SK-N-SH (cell line): ENCODE measurements at regions not wholly inside any gene's neighbourhood (a gene's known extent, or its start where the extent isn't known, plus 50 kb on each side); places are given as distances from the start of the nearest gene placed in this dataset.

Source experiments
- CTCF ChIA-PET: fragments of 300-600, 350-600 bp; formaldehyde crosslinking; extraction: SDS; loops from one replicate; lab custom pipeline; 2021; lab: Yijun Ruan, JAX
- POLR2A ChIA-PET: fragments of 350-600 bp; sonication (Branson Sonifier 250); formaldehyde crosslinking; extraction: SDS; loops from one replicate; lab custom pipeline; 2020; ENCODE audit warnings: antibody characterized with exemption, inconsistent platforms; lab: Yijun Ruan, JAX
- DNase-seq: peaks from one replicate; pipeline ENCODE4 v3.0.0; 2012
- H2AFZ ChIP-seq: fragments of 200-600 bp; sonication (generic); 2 replicates; pipeline ENCODE4 v1.8.1; 2016; ENCODE audit warnings: antibody characterized with exemption, mild to moderate bottlenecking, low read depth
- H3F3A ChIP-seq: fragments of 200-600 bp; sonication (generic); replicated peaks from 2 replicates; pipeline ENCODE3; 2016; ENCODE audit warnings: antibody characterized with exemption, mild to moderate bottlenecking; ENCODE audit not compliant: insufficient read depth
- H3K27ac ChIP-seq, 2 experiments: fragments of 200-500 bp in 1 of 2; fragments of 200-600 bp in 1 of 2; sonication (Bioruptor generic) in 1 of 2; sonication (generic), shearing (Covaris generic) in 1 of 2; 2 replicates each; pipeline versions ENCODE4 v1.5.1 to v1.6.1; 2014 to 2016; ENCODE audit warnings: low read depth in 2 of 2, inconsistent platforms in 1 of 2, low read length in 1 of 2, mild to moderate bottlenecking in 1 of 2, mixed read lengths in 1 of 2
- H3K27me3 ChIP-seq: fragments of 200-600 bp; sonication (generic), shearing (Covaris generic); 2 replicates; pipeline ENCODE4 v1.6.1; 2016; ENCODE audit warnings: mixed run types; ENCODE audit not compliant: insufficient read depth
- H3K36me3 ChIP-seq, 2 experiments: fragments of 200-500 bp in 1 of 2; fragments of 200-600 bp in 1 of 2; sonication (Bioruptor generic) in 1 of 2; sonication (generic) in 1 of 2; replicated peaks in 1 of 2; 2 replicates each; pipeline versions ENCODE3 to v1.5.1; 2014 to 2016; ENCODE audit warnings: low read length in 1 of 2, mild to moderate bottlenecking in 1 of 2; ENCODE audit not compliant: insufficient read depth in 2 of 2, control insufficient read depth in 1 of 2
- H3K4me1 ChIP-seq, 2 experiments: fragments of 200-500 bp in 1 of 2; fragments of 200-600 bp in 1 of 2; sonication (Bioruptor generic) in 1 of 2; sonication (generic), shearing (Covaris generic) in 1 of 2; 2 replicates each; pipeline versions ENCODE4 v1.5.1 to v1.6.1; 2014 to 2016; ENCODE audit warnings: low read depth in 1 of 2, low read length in 1 of 2, mixed run types in 1 of 2; ENCODE audit not compliant: insufficient read depth in 2 of 2, control insufficient read depth in 1 of 2
- H3K4me2 ChIP-seq: fragments of 200-600 bp; sonication (generic), shearing (Covaris generic); 2 replicates; pipeline ENCODE4 v1.6.1; 2017; ENCODE audit warnings: mixed run types
- H3K4me3 ChIP-seq, 2 experiments: fragments of 200-500 bp in 1 of 2; fragments of 200-600 bp in 1 of 2; sonication (Bioruptor generic) in 1 of 2; sonication (generic), shearing (Covaris generic) in 1 of 2; 2 replicates each; pipeline versions ENCODE4 v1.5.1 to v1.8.1; 2014 to 2016; ENCODE audit warnings: low read depth in 2 of 2, inconsistent platforms in 1 of 2, low read length in 1 of 2, mild to moderate bottlenecking in 1 of 2, mixed read lengths in 1 of 2, moderate library complexity in 1 of 2
- H3K79me2 ChIP-seq: fragments of 200-600 bp; sonication (generic); 2 replicates; pipeline ENCODE4 v1.8.1; 2017; ENCODE audit warnings: mild to moderate bottlenecking; ENCODE audit not compliant: insufficient read depth
- H3K9ac ChIP-seq: fragments of 200-600 bp; sonication (generic); 2 replicates; pipeline ENCODE4 v1.6.1; 2017; ENCODE audit warnings: mixed run types
- H3K9me2 ChIP-seq: fragments of 200-600 bp; sonication (generic); 2 replicates; pipeline ENCODE4 v1.6.1; 2017; ENCODE audit warnings: mixed run types
- H3K9me3 ChIP-seq: fragments of 200-600 bp; sonication (generic); 2 replicates; pipeline ENCODE4 v1.6.1; 2017; ENCODE audit warnings: mixed run types, mild to moderate bottlenecking, moderate library complexity
- H4K20me1 ChIP-seq: fragments of 200-600 bp; sonication (generic); 2 replicates; pipeline ENCODE4 v1.6.1; 2017; ENCODE audit warnings: mild to moderate bottlenecking, mixed run types; ENCODE audit not compliant: insufficient read depth
- CHD2 ChIP-seq: fragments of 150-350 bp; IDR thresholded peaks from 2 replicates; pipeline ENCODE4 v1.6.1; 2018; ENCODE audit warnings: low read length; ENCODE audit not compliant: partially characterized antibody
- ELF1 ChIP-seq: IDR thresholded peaks from 2 replicates; pipeline ENCODE4 v1.4.0; 2012
- EP300 ChIP-seq, 2 experiments: IDR thresholded peaks; 2 replicates each; pipeline versions ENCODE4 v1.4.0 to v1.6.1; 2012; ENCODE audit warnings: borderline replicate concordance in 1 of 2, low read depth in 1 of 2, low read length in 1 of 2
- FOXJ3 ChIP-seq: sonication (generic); formaldehyde crosslinking; IDR thresholded peaks from 2 replicates; pipeline ENCODE4 v1.5.1; 2020; ENCODE audit warnings: mild to moderate bottlenecking, missing genetic modification reagents
- FOXM1 ChIP-seq: IDR thresholded peaks from 2 replicates; pipeline ENCODE4 v1.4.0; 2012; ENCODE audit warnings: low read depth, mild to moderate bottlenecking
- GABPA ChIP-seq: IDR thresholded peaks from 2 replicates; pipeline ENCODE4 v1.4.0; 2012; ENCODE audit warnings: low read depth, mild to moderate bottlenecking
- GATA2 ChIP-seq: sonication (generic); formaldehyde crosslinking; IDR thresholded peaks from 2 replicates; pipeline ENCODE4 v1.5.0; 2020; ENCODE audit warnings: mild to moderate bottlenecking, missing genetic modification reagents
- JUND ChIP-seq: IDR thresholded peaks from 2 replicates; pipeline ENCODE4 v1.4.0; 2012
- MAX ChIP-seq: IDR thresholded peaks from 2 replicates; pipeline ENCODE4 v1.4.0; 2012; ENCODE audit warnings: low read depth
- MEF2A ChIP-seq: IDR thresholded peaks from 2 replicates; pipeline ENCODE4 v1.4.0; 2012; ENCODE audit warnings: low read depth, borderline replicate concordance
- MXI1 ChIP-seq: IDR thresholded peaks from 2 replicates; pipeline ENCODE4 v1.6.1; 2012; ENCODE audit warnings: mild to moderate bottlenecking, low read depth, low read length, improper control_type of control experiment
- NRF1 ChIP-seq: IDR thresholded peaks from 2 replicates; pipeline ENCODE4 v1.6.1; 2012; ENCODE audit warnings: low read depth, mild to moderate bottlenecking, low read length
- PBX3 ChIP-seq: IDR thresholded peaks from 2 replicates; pipeline ENCODE4; 2012
- POLR2AphosphoS5 ChIP-seq: IDR thresholded peaks from 2 replicates; pipeline ENCODE4 v1.6.1; 2012; ENCODE audit warnings: low read depth, low read length
- RAD21 ChIP-seq: IDR thresholded peaks from 2 replicates; pipeline ENCODE4 v1.6.1; 2012; ENCODE audit warnings: mild to moderate bottlenecking, low read length
- REST ChIP-seq: IDR thresholded peaks from 2 replicates; pipeline ENCODE4 v1.6.1; 2012; ENCODE audit warnings: mild to moderate bottlenecking, low read depth, low read length, moderate library complexity
- SMC3 ChIP-seq: IDR thresholded peaks from 2 replicates; pipeline ENCODE4 v1.6.1; 2012; ENCODE audit warnings: low read depth, low read length, improper control_type of control experiment
- USF1 ChIP-seq: IDR thresholded peaks from 2 replicates; pipeline ENCODE4 v1.4.0; 2012; ENCODE audit warnings: low read depth, borderline replicate concordance
- USF2 ChIP-seq: fragments of 150-350 bp; IDR thresholded peaks from 2 replicates; pipeline ENCODE4 v1.6.1; 2017; ENCODE audit warnings: antibody characterized with exemption, low read length, low read depth, borderline replicate concordance
- ZBTB33 ChIP-seq: IDR thresholded peaks from 2 replicates; pipeline ENCODE4 v1.4.0; 2012; ENCODE audit warnings: low read depth, borderline replicate concordance
- WGBS: methylation state at CpG from one replicate; pipeline ENCODE4 v1.1.6; 2017; ENCODE audit warnings: low lambda C conversion rate; 5-methylcytosine and 5-hydroxymethylcytosine counted together

GRCh38 chr6:9056556-9056955 lies 621.2 kb upstream of the SLC35B3 start:
- no peaks in the 10 kb centered on the region for H3K27me3 ChIP-seq
- no peak overlapping the region for H3K9ac ChIP-seq
- no peaks in the 10 kb centered on the region for H4K20me1 ChIP-seq
- H3K9me3 ChIP-seq, result no peaks in the 10 kb centered on the region
- no peak overlapping the region for H3K27ac ChIP-seq
- no peak for TF ChIP-seq SMC3
- TF ChIP-seq GATA2 (CRISPR knock-in tag), result no peak
- TF ChIP-seq PBX3, result no peak
- TF ChIP-seq ZBTB33, result no peak
- TF ChIP-seq REST, result no peak
- TF ChIP-seq JUND, result no peak
- no peak for TF ChIP-seq GABPA
- no peak for TF ChIP-seq FOXM1
- TF ChIP-seq MXI1, result no peak
- no peak for TF ChIP-seq FOXJ3
- TF ChIP-seq POLR2AphosphoS5, result no peak
- TF ChIP-seq USF1, result no peak
- TF ChIP-seq MAX, result no peak
- TF ChIP-seq RAD21, result no peak
- TF ChIP-seq NRF1, result no peak
- no peak for TF ChIP-seq ELF1
- no peak for TF ChIP-seq CHD2
- TF ChIP-seq MEF2A, result no peak
- TF ChIP-seq EP300 (IDR thresholded peaks at IDR 0.05; ENCODE audit: borderline replicate concordance in 1 of 2, low read depth in 1 of 2, low read length in 1 of 2), result no peak
- no peak for TF ChIP-seq USF2
- no peaks in the 10 kb centered on the region for H3K79me2 ChIP-seq
- H3K9me2 ChIP-seq, result no peaks in the 10 kb centered on the region
- H3K4me2 ChIP-seq, result no peak overlapping the region
- no peaks in the 10 kb centered on the region for H3F3A ChIP-seq
- ChIA-PET POLR2A (no interaction called here), CTCF (interaction anchor here (0.9 to 1.4 kb wide), 2 partner anchors 10 to 13 kb away, joined by 3 to 5 read pairs; no protein-coding TSS in a partner anchor)
- no peaks in the 10 kb centered on the region for H3K36me3 ChIP-seq
- H3K4me1 ChIP-seq, result no peaks in the 10 kb centered on the region
- no peak overlapping the region for H2AFZ ChIP-seq
- WGBS, result 7% methylated on average over 2 of the region's 2 CpGs
- no peak overlapping the region for H3K4me3 ChIP-seq
- DNase-seq, result no peak
